Activated B cell treated with CpG ODN at 0.5 μM for 24 hours (primary cell): ENCODE measurements at regions not wholly inside any gene's neighbourhood (a gene's known extent, or its start where the extent isn't known, plus 50 kb on each side); places are given as distances from the start of the nearest gene placed in this dataset.

Experiments
- ATAC-seq: fragments of 200-7000 bp; cut with Tn5 transposase; one replicate; pipeline ENCODE4 v1.10.0; 2021; ENCODE audit warnings: low read depth, mild to moderate bottlenecking, moderate library complexity
- CTCF ChIA-PET: fragments of 350-600 bp; sonication (Branson Sonifier 250); formaldehyde crosslinking; loops from one replicate; lab custom pipeline; 2021; ENCODE audit warnings: antibody characterized with exemption; lab: Charles Lee
- POLR2A ChIA-PET: fragments of 350-600 bp; sonication (Branson Sonifier 250); formaldehyde crosslinking; loops from one replicate; lab custom pipeline; 2021; ENCODE audit warnings: antibody characterized with exemption; lab: Charles Lee
- DNase-seq: peaks from one replicate; pipeline ENCODE4 v3.0.0; 2022
- H3K27ac Mint-ChIP-seq: one replicate; pipeline ENCODE4 v1.8.0; 2020; ENCODE audit warnings: mixed read lengths
- H3K27me3 Mint-ChIP-seq: one replicate; pipeline ENCODE4 v1.8.0; 2021; ENCODE audit warnings: mixed read lengths
- H3K36me3 Mint-ChIP-seq: one replicate; pipeline ENCODE4 v1.8.0; 2021; ENCODE audit warnings: low read depth, mixed read lengths
- H3K4me1 Mint-ChIP-seq: one replicate; pipeline ENCODE4 v1.8.0; 2021; ENCODE audit warnings: mixed read lengths
- H3K4me3 Mint-ChIP-seq: one replicate; pipeline ENCODE4 v1.8.0; 2020; ENCODE audit warnings: mild to moderate bottlenecking, mixed read lengths
- H3K9me3 Mint-ChIP-seq: one replicate; pipeline ENCODE4 v1.8.0; 2020; ENCODE audit warnings: mixed read lengths
- intact Hi-C: fragments of 100-400 bp; cut with micrococcal nuclease; formaldehyde crosslinking; loops from one replicate; pipeline ENCODE4 v1.15.1; 2024
- TF ChIP-seq, protein P1 (sequence below): fragments of 200-600 bp; IDR thresholded peaks from one replicate; pipeline ENCODE4 v1.8.0; 2022; ENCODE audit warnings: antibody characterized with exemption, mild to moderate bottlenecking

DNA sequence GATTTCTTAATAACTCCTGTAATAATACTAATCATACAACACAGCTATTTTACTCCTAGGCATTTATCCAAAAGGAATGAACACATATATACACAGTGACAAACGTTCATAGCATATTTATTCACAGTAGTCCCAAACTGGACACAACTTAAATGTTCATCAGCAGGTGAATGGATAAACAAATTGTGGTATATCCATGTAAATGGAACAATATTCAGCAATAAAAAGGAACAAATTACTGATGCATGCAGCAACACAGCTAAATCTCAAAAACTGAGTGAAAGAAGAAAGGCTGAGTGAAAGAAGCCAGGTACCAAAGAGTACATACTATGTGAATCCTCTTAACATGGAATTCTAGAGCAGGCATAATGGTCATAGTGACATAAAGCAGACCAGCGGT lies 242.7 kb upstream of the USP24 start:
- H3K36me3 Mint-ChIP-seq, result no peaks in the 10 kb centered on the region
- no peak overlapping the region for H3K4me3 Mint-ChIP-seq
- ChIA-PET CTCF (no interaction called here), POLR2A (no interaction called here)
- intact Hi-C loops, result no loop called here
- H3K9me3 Mint-ChIP-seq, result peaks cover 12% of the 10 kb centered on the region
- no peaks in the 10 kb centered on the region for H3K4me1 Mint-ChIP-seq
- ATAC-seq, result no peak
- TF ChIP-seq, protein P1, sequence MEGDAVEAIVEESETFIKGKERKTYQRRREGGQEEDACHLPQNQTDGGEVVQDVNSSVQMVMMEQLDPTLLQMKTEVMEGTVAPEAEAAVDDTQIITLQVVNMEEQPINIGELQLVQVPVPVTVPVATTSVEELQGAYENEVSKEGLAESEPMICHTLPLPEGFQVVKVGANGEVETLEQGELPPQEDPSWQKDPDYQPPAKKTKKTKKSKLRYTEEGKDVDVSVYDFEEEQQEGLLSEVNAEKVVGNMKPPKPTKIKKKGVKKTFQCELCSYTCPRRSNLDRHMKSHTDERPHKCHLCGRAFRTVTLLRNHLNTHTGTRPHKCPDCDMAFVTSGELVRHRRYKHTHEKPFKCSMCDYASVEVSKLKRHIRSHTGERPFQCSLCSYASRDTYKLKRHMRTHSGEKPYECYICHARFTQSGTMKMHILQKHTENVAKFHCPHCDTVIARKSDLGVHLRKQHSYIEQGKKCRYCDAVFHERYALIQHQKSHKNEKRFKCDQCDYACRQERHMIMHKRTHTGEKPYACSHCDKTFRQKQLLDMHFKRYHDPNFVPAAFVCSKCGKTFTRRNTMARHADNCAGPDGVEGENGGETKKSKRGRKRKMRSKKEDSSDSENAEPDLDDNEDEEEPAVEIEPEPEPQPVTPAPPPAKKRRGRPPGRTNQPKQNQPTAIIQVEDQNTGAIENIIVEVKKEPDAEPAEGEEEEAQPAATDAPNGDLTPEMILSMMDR, result no peak
- DNase-seq, result no peak
- no peak overlapping the region for H3K27ac Mint-ChIP-seq
- no peaks in the 10 kb centered on the region for H3K27me3 Mint-ChIP-seq

DNA sequence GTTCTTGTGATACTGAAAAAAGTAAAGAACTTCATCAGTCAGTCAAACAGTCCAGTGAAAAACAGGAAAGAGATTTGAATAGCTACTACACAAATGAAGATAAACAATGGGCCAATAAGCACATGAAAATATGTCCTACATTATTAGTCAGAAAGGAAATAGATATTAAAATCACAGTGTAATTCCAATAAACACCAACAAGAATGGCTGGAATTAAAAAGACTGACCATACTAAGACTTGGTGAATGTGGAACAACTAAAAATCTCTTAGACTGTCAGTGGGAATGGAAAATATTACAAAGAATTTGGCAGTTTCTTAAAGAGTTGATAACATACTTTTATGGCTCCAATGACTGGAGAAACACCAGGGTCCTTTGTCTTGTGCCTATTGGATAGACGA lies 241.8 kb upstream of the USP24 start:
- intact Hi-C loops, result no loop called here
- Mint-ChIP-seq H3K27ac (no peak overlapping the region), H3K4me1 (no peaks in the 10 kb centered on the region), H3K4me3 (no peak overlapping the region), H3K36me3 (no peaks in the 10 kb centered on the region), H3K27me3 (no peaks in the 10 kb centered on the region), H3K9me3 (peaks cover 12% of the 10 kb centered on the region)
- ATAC-seq (no peak), DNase-seq (no peak)
- ChIA-PET CTCF (no interaction called here), POLR2A (no interaction called here)
- TF ChIP-seq, protein P1, result no peak

DNA sequence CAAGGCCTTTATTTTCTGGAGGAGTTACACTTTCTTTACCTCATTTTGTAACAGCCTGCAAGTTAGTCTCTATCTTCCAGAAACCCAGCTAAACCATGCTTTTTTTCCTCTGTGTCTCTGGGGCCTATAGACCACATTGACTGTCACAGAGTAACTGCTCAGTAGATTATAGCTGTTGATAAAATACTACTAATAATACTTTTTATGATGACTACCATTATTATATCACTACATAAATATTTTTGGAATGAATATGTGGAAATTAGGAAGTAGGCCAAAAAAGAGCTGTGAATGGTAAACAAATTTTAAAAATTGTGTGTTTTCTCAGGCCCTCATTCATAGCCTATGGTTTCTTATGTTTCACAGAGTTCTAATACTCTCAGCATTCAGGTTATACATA lies 233.1 kb upstream of the USP24 start:
- Mint-ChIP-seq H3K36me3 (no peaks in the 10 kb centered on the region), H3K27me3 (peaks cover 5% of the 10 kb centered on the region), H3K9me3 (no peaks in the 10 kb centered on the region), H3K27ac (no peak overlapping the region), H3K4me3 (no peak overlapping the region), H3K4me1 (no peaks in the 10 kb centered on the region)
- TF ChIP-seq, protein P1, result no peak
- POLR2A ChIA-PET, result no interaction called here
- CTCF ChIA-PET, result interaction anchor here (0.7 kb wide), 1 partner anchor 69 kb away, joined by 3 read pairs; no protein-coding TSS in a partner anchor
- DNase-seq, result no peak
- no peak for ATAC-seq
- intact Hi-C loops, result no loop called here

DNA sequence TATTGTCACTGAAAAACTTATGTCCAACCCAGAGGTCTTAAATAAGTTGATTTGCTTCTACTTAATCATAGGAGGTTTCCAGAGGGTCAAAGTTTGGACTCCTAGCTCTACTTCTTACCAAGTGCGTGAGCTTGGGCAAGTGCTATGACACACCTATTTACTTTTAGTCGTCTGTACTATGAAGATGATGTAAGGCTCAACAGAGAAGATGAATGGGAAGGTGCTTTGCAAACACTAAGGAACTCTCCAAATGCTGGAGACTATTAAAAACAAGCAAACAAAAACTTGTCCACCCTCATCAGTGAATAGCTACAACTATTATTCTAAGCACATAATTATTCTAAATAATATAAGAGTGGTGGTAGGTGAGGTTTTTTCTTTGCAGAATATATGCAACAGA lies 232.3 kb upstream of the USP24 start:
- POLR2A ChIA-PET, result no interaction called here
- H3K27ac Mint-ChIP-seq, result no peak overlapping the region
- ATAC-seq, result no peak

DNA sequence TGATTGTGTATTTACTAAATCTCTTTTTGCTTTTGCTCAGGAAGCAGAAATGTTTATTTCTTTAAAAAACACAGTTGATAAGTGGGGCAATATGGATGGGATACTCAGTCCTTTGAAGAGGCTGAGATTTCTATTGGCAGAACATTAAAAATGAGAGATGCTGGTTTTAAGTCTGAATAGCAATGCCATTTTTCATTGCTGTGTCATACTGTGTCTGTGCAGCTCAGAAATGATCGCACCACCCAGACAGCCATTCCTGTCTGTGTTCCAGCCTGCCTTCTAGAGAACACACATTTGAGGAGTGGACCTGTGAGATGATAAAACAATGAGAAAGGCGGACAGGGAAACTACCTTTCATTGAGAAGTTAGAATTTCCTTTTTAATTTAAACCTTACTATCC lies 231.2 kb upstream of the USP24 start:
- TF ChIP-seq, protein P1, result no peak
- H3K27ac Mint-ChIP-seq, result no peak overlapping the region
- DNase-seq, result no peak
- H3K4me3 Mint-ChIP-seq, result no peak overlapping the region
- H3K9me3 Mint-ChIP-seq, result no peaks in the 10 kb centered on the region
- H3K36me3 Mint-ChIP-seq, result no peaks in the 10 kb centered on the region
- no peaks in the 10 kb centered on the region for H3K4me1 Mint-ChIP-seq
- peaks cover 5% of the 10 kb centered on the region for H3K27me3 Mint-ChIP-seq
- POLR2A ChIA-PET, result no interaction called here
- CTCF ChIA-PET, result no interaction called here
- no peak for ATAC-seq
- intact Hi-C loops, result no loop called here

More for the DNA sequence above, 232.3 kb upstream of the USP24 start:
- Mint-ChIP-seq H3K36me3 (no peaks in the 10 kb centered on the region), H3K27me3 (peaks cover 5% of the 10 kb centered on the region), H3K9me3 (no peaks in the 10 kb centered on the region), H3K4me3 (no peak overlapping the region), H3K4me1 (no peaks in the 10 kb centered on the region)
- no peak for DNase-seq
- CTCF ChIA-PET, result interaction anchor here (0.7 kb wide), 1 partner anchor 68 kb away, joined by 3 read pairs; no protein-coding TSS in a partner anchor
- TF ChIP-seq, protein P1, result no peak
- intact Hi-C loops, result no loop called here
